Right ventricle myocardium superior (tissue), 1 donor: ENCODE measurements at regions not wholly inside any gene's neighbourhood (a gene's known extent, or its start where the extent isn't known, plus 50 kb on each side); places are given as distances from the start of the nearest gene placed in this dataset.
A peak's percentile ranks its signal among the peaks of the same experiment; 100 is the strongest.

Source experiments
- ATAC-seq: fragments of 200-7000 bp; cut with Tn5 transposase; one replicate; pipeline ENCODE4 v1.9.1; 2020; ENCODE audit warnings: mild to moderate bottlenecking; ENCODE audit not compliant: poor library complexity
- DNase-seq: peaks from one replicate; pipeline ENCODE4 v3.0.0-alpha.2; 2020
- intact Hi-C: fragments of 100-400 bp; cut with DNase I; formaldehyde crosslinking; loops from one replicate; pipeline ENCODE4 v1.11.2; 2022
- donor health status: DM: no; HTN: yes; CAD: no; lungs with severe emphysema.

GRCh38 chr2:137729305-137729704 lies 235.0 kb upstream of the HNMT start:
- ATAC-seq = no peak

GRCh38 chr2:137737559-137737958 lies 226.7 kb upstream of the HNMT start:
- intact Hi-C loops = no loop called here
- ATAC-seq = no peak
- DNase-seq = no peak

More at GRCh38 chr2:137729305-137729704, 235.0 kb upstream of the HNMT start:
- DNase-seq = no peak
- intact Hi-C loops = no loop called here

GRCh38 chr2:137741784-137742362 lies 222.4 kb upstream of the HNMT start:
- intact Hi-C loops = no loop called here
- ATAC-seq = no peak
- DNase-seq = no peak

GRCh38 chr2:137747509-137747908 lies 216.8 kb upstream of the HNMT start:
- intact Hi-C loops = no loop called here
- ATAC-seq = no peak
- DNase-seq = no peak

GRCh38 chr2:137748533-137748932 lies 215.7 kb upstream of the HNMT start:
- intact Hi-C loops = no loop called here
- DNase-seq (no peak), ATAC-seq (no peak)

- DNase-seq (no peak), ATAC-seq (no peak)
- intact Hi-C loops = no loop called here
Measured at GRCh38 chr2:137764646-137765045, 199.6 kb upstream of the HNMT start.

- intact Hi-C loops = no loop called here
- ATAC-seq = no peak
Measured at GRCh38 chr2:137769406-137769805, 194.9 kb upstream of the HNMT start.

GRCh38 chr2:137770166-137770565 lies 194.1 kb upstream of the HNMT start:
- no peak for DNase-seq
- ATAC-seq = no peak
- intact Hi-C loops = no loop called here

More at GRCh38 chr2:137769406-137769805, 194.9 kb upstream of the HNMT start:
- no peak for DNase-seq

GRCh38 chr2:137771064-137771463 lies 193.2 kb upstream of the HNMT start:
- no peak for DNase-seq
- ATAC-seq = no peak

GRCh38 chr2:137772451-137772850 lies 191.8 kb upstream of the HNMT start:
- no peak for DNase-seq
- intact Hi-C loops = no loop called here
- no peak for ATAC-seq

More at GRCh38 chr2:137771064-137771463, 193.2 kb upstream of the HNMT start:
- intact Hi-C loops = no loop called here

GRCh38 chr2:137775529-137775928 lies 188.7 kb upstream of the HNMT start:
- intact Hi-C loops = no loop called here
- no peak for ATAC-seq
- DNase-seq = no peak

- intact Hi-C loops = no loop called here
- ATAC-seq (no peak), DNase-seq (no peak)
Measured at GRCh38 chr2:137776697-137777096, 187.6 kb upstream of the HNMT start.

- no peak for ATAC-seq
- intact Hi-C loops = no loop called here
- DNase-seq = no peak
Measured at GRCh38 chr2:137797641-137798040, 166.6 kb upstream of the HNMT start.

- no peak for ATAC-seq
- no peak for DNase-seq
- intact Hi-C loops = no loop called here
Measured at GRCh38 chr2:137799600-137799999, 164.7 kb upstream of the HNMT start.

- intact Hi-C loops = no loop called here
- DNase-seq = no peak
- ATAC-seq = no peak
Measured at GRCh38 chr2:137800386-137800785, 163.9 kb upstream of the HNMT start.

- intact Hi-C loops = no loop called here
- DNase-seq (no peak), ATAC-seq (no peak)
Measured at GRCh38 chr2:137801228-137801627, 163.0 kb upstream of the HNMT start.

GRCh38 chr2:137802038-137802437 lies 162.2 kb upstream of the HNMT start:
- peak; percentile 33 for DNase-seq
- ATAC-seq = no peak
- intact Hi-C loops = no loop called here

- ATAC-seq = no peak
- intact Hi-C loops = no loop called here
- no peak for DNase-seq
Measured at GRCh38 chr2:137806068-137806805, 158.0 kb upstream of the HNMT start.

GRCh38 chr2:137809252-137809651 lies 155.0 kb upstream of the HNMT start:
- no peak for ATAC-seq
- DNase-seq = no peak
- intact Hi-C loops = no loop called here

GRCh38 chr2:137809837-137810236 lies 154.4 kb upstream of the HNMT start:
- DNase-seq (no peak), ATAC-seq (no peak)
- intact Hi-C loops = no loop called here

GRCh38 chr2:137812517-137812916 lies 151.8 kb upstream of the HNMT start:
- intact Hi-C loops = no loop called here
- DNase-seq = no peak
- ATAC-seq = no peak
